ENCODE measurements at regions not wholly inside any gene's neighbourhood (a gene's known extent, or its start where the extent isn't known, plus 50 kb on each side); places are given as distances from the start of the nearest gene placed in this dataset.

DNA sequence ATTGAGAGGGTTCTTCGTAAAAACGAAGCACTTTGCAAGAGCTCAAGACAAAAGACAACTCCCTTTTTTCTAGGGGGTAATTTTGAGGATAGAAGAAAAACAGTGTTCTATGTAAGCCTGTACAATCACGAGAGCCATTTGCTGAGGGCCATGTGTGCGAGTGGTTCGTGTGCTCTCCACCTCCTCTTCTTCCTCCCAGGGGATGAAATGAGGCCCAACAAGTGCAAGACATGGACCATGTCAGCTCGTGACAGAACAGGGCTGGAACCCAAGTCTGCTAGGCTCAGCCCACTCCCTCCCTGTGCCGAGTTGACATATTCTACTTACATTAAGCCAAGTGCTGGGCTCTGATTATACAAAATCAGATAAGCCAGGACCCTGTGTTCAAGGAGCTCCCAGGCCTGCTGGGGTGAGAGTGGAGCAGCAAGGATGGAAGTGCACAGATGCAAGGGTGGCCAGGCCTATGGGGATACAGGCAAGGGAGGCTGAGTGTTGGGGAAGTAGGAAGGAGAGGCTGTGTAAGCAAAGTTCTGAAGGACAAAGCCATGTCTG is 97.9 kb upstream of the MSX2 start:
- WGBS, 2 experiments (ENCODE audit: extremely low coverage in 1 of 2, insufficient coverage in 1 of 2, insufficient read length in 1 of 2, insufficient replicate concordance in 2 of 2, low coverage in 1 of 2, low lambda C conversion rate in 2 of 2, missing lambda C conversion rate in 1 of 2), result 82% methylated on average over 6 of the region's 7 CpGs; no CpG with 5 or more reads in 1 of the 2 experiments
- Histone ChIP-seq H3K4me2 (ENCODE audit: insufficient read depth in 1 of 2, low read depth in 2 of 2, low read length in 2 of 2) (0 out of 4 replicates have a peak overlapping the region, but pooled peaks of 1 of the 2 experiments have one; percentile 10), H3K4me1 (replicated peaks in 1 of 4; ENCODE audit: control insufficient read depth in 3 of 4, insufficient read depth in 4 of 4, low read length in 3 of 4) (peaks cover 0 to 4% (median 1%) of the 10 kb centered on the region in 4 experiments; a peak in 4 of 7 replicates), H4K20me1 (replicated peaks in 1 of 2; ENCODE audit: control insufficient read depth in 1 of 2, insufficient read depth in 2 of 2, low read length in 2 of 2) (no peaks in the 10 kb centered on the region), H3K36me3 (ENCODE audit: control insufficient read depth in 2 of 4, insufficient read depth in 4 of 4, low read length in 3 of 4) (no peaks in the 10 kb centered on the region), H3K14ac (ENCODE audit: insufficient read length) (no peak overlapping the region), H3K4ac (replicated peaks; ENCODE audit: insufficient read length, low read depth, low read length) (no peak overlapping the region), H3K27ac (ENCODE audit: low read depth, low read length) (no peak overlapping the region), H3K23ac (ENCODE audit: insufficient read length) (no peak overlapping the region), H3K79me2 (ENCODE audit: control insufficient read depth in 1 of 2, insufficient read depth in 2 of 2, low read length in 2 of 2) (no peaks in the 10 kb centered on the region), H4K5ac (ENCODE audit: insufficient read length, low read depth, low read length) (no peak overlapping the region), H3K9ac (replicated peaks in 1 of 4; ENCODE audit: extremely low read depth in 1 of 4, low read depth in 3 of 4, low read length in 3 of 4) (no peak overlapping the region), H3K27me3 (replicated peaks in 1 of 4; ENCODE audit: control insufficient read depth in 3 of 4, extremely low read depth in 1 of 4, insufficient read depth in 3 of 4, low read length in 3 of 4) (no peaks in the 10 kb centered on the region; a peak in 1 of 7 replicates), H3K23me2 (ENCODE audit: low read depth, low read length) (no peaks in the 10 kb centered on the region), H2AK5ac (ENCODE audit: low read depth, low read length) (no peak overlapping the region), H3K9me3 (ENCODE audit: insufficient read depth in 2 of 2, low read depth in 1 of 2, low read length in 1 of 2) (no peaks in the 10 kb centered on the region), H2BK5ac (ENCODE audit: low read depth, low read length) (no peak overlapping the region), H2BK15ac (ENCODE audit: low read length) (no peak overlapping the region), H3K4me3 (ENCODE audit: extremely low read depth in 1 of 4, insufficient read depth in 2 of 4, low read depth in 3 of 4, low read length in 4 of 4) (no peak overlapping the region), H3K18ac (ENCODE audit: extremely low read depth, low read length) (no peak overlapping the region), H2AFZ (ENCODE audit: low read length) (0 out of 2 replicates have a peak overlapping the region, but pooled peaks have one; percentile 13), H4K91ac (replicated peaks; ENCODE audit: insufficient read length, low read length) (no peak overlapping the region), H3K56ac (replicated peaks; ENCODE audit: insufficient read length, low read depth, low read length) (no peak overlapping the region), H3K79me1 (ENCODE audit: low read depth, low read length) (no peaks in the 10 kb centered on the region), H2BK120ac (replicated peaks; ENCODE audit: low read depth, low read length) (no peak overlapping the region), H2BK20ac (ENCODE audit: low read length) (no peak overlapping the region), H2BK12ac (ENCODE audit: low read depth, low read length) (no peak overlapping the region), H4K8ac (ENCODE audit: extremely low read depth, insufficient read depth, low read length) (no peak overlapping the region)
- ChIA-PET CTCF (ENCODE audit: partially characterized antibody) (interaction anchor here (0.6 to 1.6 kb wide), 3 partner anchors 44 to 229 kb away, joined by 4 read pairs; no protein-coding TSS in a partner anchor), POLR2A (ENCODE audit: partially characterized antibody) (interaction anchor here (1.0 kb wide), 1 partner anchor 9 kb away, joined by 3 read pairs; no protein-coding TSS in a partner anchor)
- FAIRE-seq, result no peak
- DNase-seq (ENCODE audit: low read depth in 1 of 2, low spot score in 2 of 2), result no peak
- TF ChIP-seq ZNF274 (IDR thresholded peaks at IDR 0.05; ENCODE audit: borderline replicate concordance, extremely low read depth, low read length), result no peak
- no peak for TF ChIP-seq HDAC2 (IDR thresholded peaks at IDR 0.05; ENCODE audit: borderline replicate concordance in 1 of 2, low read depth in 2 of 2, low read length in 2 of 2)
- TF ChIP-seq CBX5 (IDR thresholded peaks at IDR 0.05; ENCODE audit: low read depth, low read length), result no peak
- TF ChIP-seq RXRA (IDR thresholded peaks at IDR 0.05; ENCODE audit: insufficient read depth, low read depth, low read length), result no peak
- no peak for TF ChIP-seq NRF1 (IDR thresholded peaks at IDR 0.05; ENCODE audit: low read depth, low read length)
- TF ChIP-seq POU5F1 (IDR thresholded peaks at IDR 0.05; ENCODE audit: low read depth, low read length), result no peak
- no peak for TF ChIP-seq BRCA1 (IDR thresholded peaks at IDR 0.05; ENCODE audit: low read depth, low read length)
- no peak for TF ChIP-seq SP2 (IDR thresholded peaks at IDR 0.05; ENCODE audit: low read length)
- no peak for TF ChIP-seq HDAC6 (IDR thresholded peaks at IDR 0.05; ENCODE audit: low read depth, low read length)
- no peak for TF ChIP-seq GTF2F1 (IDR thresholded peaks at IDR 0.05; ENCODE audit: borderline replicate concordance, low read depth, low read length)
- no peak for TF ChIP-seq SP4 (IDR thresholded peaks at IDR 0.05; ENCODE audit: low read length)
